Central memory CD4-positive, alpha-beta T cell (primary cell): ENCODE measurements at regions not wholly inside any gene's neighbourhood (a gene's known extent, or its start where the extent isn't known, plus 50 kb on each side); places are given as distances from the start of the nearest gene placed in this dataset.

ENCODE experiments used
- DNase-seq: peaks from one replicate; pipeline ENCODE4 v3.0.0; 2022

GRCh38 chr2:147255812-147256211 is 589.0 kb upstream of the ACVR2A start:
- no peak for DNase-seq

DNA sequence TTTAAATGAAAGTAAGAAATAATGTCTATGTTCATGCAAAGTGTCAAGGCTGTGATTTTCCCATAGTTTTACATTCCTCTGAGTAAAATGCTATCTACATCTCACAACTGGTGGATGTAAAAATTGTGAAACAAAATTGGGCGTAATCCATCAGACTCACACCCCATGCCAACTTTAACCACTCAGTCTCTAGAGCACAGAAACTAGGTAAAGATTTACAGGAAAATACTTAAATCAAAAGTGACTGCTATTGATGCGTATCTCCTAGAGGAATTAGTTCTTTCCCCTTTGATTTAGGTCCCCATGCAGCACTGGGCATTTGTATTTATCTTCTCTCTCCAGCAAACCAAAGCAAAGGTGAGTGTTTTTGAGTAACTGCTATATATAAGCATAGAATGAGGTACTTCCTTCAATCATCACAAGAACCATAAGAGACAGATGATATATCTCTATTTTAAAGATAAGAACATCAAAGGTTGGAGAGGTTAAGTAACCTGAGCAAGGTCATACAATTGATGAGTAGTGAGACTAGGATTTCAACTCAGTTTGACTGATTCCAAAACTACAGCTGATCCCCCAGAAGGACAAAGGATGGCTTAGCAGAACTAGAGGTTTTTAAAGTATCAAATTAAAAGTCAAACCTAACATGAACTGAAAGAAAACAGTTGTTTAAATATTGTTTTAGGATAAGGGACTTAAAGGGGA is 594.0 kb upstream of the ACVR2A start:
- DNase-seq = no peak

DNA sequence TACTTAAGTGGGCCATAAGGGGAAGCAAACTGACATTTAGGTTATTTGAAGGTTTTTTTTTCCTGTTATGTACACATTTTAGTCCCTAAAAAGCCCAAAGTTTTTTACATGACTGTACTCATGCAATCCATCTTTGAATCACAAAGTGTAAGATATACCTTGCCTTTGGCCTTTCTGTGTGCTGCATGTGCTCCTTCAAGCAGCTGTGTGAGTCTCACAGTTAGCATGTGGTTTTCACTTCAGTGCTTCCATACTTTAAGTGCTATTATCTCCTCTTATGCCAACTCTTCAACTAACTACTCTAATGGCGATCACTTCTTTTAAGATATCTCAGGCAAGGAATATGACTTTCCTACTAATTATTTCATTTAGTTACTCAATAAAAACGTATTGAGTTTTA is 597.1 kb upstream of the ACVR2A start:
- no peak for DNase-seq

- DNase-seq = no peak
These were observed 602.4 kb upstream of the ACVR2A start for GRCh38 chr2:147242445-147242844.

DNA sequence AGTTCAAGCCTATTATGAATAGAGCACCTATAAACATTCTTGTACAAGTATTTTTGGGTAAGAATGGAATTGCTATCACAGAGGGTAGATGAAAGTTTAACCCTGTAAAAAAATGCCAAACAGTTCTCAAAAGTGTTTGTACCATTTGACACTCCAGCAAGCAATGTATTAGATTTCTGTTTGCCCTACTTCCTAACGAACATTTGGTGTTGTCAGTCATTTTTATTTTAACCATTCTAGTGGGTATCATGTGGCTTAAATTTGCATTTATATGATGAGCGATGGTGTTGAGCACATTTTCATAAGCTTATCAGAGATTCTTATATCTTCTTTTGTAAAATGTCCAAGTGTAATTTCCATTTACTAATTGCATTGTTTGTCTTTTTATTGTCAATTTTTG is 608.2 kb upstream of the ACVR2A start:
- DNase-seq = no peak

DNA sequence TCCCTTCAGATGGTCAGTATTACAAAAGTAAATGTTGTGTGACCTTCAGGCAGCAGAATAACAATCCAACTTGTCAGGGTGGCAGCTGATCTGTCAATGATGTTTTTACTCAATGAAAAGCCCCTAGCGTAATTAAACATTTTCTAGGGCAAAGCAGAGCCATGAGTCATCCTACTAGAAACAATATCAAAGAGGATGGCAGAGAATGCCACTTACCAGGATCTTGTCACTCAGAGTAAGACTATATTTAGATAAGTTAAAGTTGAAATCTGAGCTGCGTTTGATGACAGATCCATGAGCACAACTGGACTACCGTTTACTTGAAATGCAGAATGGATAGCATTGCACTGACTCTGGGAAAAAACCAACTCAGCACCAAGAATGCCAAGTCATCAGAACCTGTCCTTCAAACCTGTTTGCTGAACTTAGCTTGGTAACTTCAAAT is 612.6 kb upstream of the ACVR2A start:
- no peak for DNase-seq

DNA sequence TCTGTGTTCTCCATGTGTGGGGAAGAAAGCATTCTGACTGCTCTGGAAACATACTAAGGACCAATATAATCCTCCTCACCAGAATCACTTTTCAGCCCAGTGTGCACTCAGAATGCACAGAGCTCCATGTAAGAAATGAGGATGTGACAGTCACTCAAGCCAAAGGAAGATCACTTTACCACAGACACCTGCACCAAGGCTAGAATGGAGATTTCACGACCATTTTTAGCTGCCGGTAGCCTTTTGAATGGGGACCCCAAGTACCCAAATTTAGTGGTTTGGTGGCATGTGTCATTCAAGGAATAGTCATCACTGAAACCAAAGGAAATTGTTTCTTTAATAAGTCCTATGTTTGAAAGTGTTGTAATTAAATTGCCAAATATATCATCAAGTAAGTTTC is 613.2 kb upstream of the ACVR2A start:
- no peak for DNase-seq

DNA sequence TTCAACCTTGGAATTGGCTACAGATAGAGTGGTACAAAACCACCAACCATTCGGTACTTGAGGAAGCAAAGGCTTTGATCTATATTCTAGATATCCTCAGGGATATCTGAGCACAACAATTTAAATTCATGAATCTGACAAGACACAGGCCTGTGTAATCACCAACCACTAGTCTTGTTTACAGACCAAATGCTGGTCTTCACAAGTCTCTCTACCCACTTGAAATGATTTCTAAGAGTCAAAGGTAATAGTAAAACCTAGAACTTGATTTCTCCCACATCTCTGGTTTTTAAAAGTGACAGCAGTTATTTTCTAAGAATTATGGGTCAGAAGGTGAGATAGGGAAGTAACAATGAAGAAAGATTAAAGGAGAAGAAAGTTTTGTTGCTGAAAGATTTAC is 613.7 kb upstream of the ACVR2A start:
- DNase-seq = no peak

GRCh38 chr2:147227313-147227712 is 617.5 kb upstream of the ACVR2A start:
- DNase-seq = no peak

- DNase-seq = no peak
These were observed 620.8 kb upstream of the ACVR2A start for GRCh38 chr2:147224070-147224469.

DNA sequence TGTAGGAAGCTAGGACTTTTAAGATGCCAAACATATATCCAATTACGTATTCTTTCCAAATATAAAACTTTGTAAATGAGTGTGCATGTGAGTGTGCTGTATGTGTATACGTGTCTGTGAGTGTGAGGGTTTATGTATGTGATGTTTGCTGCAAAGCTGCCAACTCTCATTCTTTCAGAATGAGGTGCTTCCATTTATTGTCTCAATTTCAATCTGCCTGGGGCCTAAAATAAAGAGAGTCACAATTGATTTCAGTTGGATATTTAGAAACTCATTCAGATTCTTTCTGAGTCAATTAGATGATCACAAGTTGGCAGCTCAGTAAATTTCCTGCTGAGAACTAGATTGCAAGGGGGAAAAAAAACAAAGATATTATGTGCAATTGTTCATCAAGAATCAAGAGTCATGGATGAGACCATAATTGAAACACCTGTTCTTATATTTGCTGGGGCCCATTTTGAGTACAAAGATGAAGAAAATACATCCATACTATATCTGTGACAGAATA is 621.2 kb upstream of the ACVR2A start:
- no peak for DNase-seq

DNA sequence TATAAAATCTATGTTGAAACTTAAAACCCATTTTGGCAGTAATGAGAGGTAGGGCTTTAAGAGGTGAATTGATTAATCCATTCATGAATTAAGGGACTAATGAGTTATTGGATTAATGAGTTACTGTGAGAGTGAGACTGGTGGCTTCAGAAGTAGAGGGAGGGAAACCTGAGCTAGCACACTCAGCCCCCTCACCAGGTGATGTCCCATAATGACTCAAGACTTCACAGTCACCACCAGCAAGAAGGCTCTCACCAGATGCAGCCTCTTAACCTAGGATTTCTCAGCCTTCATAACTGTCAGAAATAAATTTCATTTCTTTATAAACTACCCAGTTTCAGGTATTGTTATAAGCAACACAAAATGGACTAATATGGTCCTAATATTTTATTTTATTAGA is 621.7 kb upstream of the ACVR2A start:
- no peak for DNase-seq

- no peak for DNase-seq
These were observed 622.3 kb upstream of the ACVR2A start for GRCh38 chr2:147222506-147222905.

DNA sequence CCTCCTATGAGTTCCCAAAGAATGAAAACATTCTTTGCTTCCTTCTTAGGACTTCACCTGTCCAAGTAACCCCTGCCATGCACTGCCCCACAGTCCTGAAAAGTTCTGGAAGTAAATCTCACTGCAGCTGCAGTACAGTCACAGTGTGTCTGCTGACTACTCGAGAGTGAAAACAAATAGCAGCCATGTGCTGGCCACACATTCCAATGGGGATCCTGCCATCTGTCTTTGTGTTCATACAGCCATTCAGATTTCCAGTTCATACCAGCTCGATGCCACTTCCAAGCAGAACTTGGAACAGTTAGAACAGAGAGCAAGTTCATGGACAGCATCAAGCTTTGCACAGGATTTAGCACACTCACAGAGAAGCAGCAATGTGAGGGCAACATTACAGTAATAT is 629.9 kb upstream of the ACVR2A start:
- no peak for DNase-seq

- no peak for DNase-seq
These were observed 633.3 kb upstream of the ACVR2A start for GRCh38 chr2:147211484-147211883.

DNA sequence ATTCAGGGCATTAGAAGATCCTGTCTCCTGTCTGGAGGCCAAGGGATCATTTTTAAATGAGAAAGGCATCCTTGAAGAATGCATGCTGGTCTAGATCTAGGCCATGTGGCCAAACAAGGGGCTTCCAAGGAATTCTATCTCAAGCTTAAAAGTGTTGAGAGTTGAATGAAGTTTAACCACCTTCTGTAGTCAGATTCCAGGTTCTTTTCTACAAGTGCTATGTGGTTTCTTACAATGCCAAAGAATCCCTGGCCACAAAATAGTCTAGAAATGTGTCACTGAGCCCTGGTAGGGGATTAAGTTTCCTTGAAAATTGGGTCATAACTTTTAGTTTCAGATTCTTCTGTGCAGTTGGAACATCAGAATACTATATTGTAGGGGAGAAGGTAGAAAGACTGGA is 640.7 kb upstream of the ACVR2A start:
- DNase-seq = no peak

- no peak for DNase-seq
These were observed 646.1 kb upstream of the ACVR2A start for GRCh38 chr2:147198651-147199171.

GRCh38 chr2:147197754-147198483 is 646.9 kb upstream of the ACVR2A start:
- no peak for DNase-seq

DNA sequence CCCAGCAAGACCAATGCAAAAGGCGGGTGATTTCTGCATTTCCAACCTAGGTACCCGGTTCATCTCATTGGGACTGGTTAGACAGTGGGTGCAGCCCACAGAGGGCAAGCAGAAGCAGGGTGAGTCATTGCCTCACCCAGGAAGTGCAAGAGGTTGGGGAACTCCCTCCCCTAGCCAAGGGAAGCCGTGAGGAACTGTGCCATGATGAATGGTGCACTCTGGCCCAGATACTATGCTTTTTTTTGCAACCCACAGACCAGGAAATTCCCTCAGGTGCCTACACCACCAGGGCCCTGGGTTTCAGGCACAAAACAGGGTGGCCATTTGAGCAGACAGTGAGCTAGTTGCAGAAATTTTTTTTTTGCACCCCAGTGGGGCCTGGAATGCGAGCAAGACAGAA is 662.6 kb upstream of the ACVR2A start:
- DNase-seq = peak; percentile 69

- DNase-seq = no peak
These were observed 663.3 kb upstream of the ACVR2A start for GRCh38 chr2:147181351-147182029.

DNA sequence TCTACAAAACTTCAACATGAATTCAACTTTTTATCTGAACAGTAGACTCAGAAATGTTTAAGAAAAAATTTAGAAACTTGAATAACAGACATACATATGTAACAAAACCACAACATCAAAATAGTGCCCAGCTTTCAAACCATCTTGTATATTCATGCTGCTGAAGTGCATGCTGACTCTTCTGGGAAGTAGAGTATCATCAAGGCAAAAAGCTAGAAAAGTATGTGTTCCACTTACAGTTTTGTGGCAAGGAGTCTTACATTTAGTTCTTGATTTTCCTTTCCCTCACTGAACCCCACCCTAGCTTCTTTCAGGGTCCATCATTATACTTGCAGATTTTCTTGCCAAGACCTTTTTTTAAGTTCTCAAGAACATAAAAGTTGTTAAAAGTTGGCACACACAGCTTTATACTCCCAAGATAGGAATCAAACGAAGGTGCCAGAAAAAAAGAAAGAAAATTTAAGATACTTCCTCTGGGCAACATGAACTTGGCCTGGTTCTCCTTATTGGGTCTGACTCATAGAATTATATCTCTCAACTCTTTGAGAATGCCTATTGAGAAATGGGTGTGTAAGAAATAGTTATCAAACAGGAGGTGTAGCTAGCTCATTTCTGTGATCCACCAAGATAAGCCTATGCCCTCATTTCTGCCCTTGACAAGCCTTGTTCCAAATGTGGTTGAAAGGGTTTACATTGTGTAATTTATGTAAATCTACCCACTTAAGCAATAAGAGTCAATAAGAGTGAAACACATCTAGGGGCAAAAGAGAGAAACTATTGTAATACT is 667.6 kb upstream of the ACVR2A start:
- DNase-seq = no peak

DNA sequence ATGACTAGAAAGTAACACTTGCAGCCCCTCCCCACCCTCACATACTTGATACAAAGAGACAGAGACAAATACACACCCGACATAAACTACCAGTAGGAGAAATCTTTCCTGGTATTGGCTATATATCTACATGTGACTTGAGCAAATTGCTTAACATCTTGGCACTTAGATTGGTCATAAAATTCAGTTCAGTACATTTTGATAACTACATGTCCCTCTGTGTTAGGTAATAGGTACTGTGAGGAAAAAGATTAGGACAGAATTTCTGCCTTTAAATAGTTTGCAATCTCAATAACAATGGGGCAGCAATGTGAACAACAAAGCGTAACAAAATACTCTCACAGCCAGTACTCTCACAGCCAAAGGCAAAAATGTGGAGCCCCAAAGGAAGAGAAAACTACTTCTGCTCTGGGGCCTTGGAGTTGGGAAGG is 670.0 kb upstream of the ACVR2A start:
- no peak for DNase-seq

- no peak for DNase-seq
These were observed 671.0 kb upstream of the ACVR2A start for GRCh38 chr2:147173798-147174197.
